ENCODE measurements at regions not wholly inside any gene's neighbourhood (a gene's known extent, or its start where the extent isn't known, plus 50 kb on each side); places are given as distances from the start of the nearest gene placed in this dataset.

DNA sequence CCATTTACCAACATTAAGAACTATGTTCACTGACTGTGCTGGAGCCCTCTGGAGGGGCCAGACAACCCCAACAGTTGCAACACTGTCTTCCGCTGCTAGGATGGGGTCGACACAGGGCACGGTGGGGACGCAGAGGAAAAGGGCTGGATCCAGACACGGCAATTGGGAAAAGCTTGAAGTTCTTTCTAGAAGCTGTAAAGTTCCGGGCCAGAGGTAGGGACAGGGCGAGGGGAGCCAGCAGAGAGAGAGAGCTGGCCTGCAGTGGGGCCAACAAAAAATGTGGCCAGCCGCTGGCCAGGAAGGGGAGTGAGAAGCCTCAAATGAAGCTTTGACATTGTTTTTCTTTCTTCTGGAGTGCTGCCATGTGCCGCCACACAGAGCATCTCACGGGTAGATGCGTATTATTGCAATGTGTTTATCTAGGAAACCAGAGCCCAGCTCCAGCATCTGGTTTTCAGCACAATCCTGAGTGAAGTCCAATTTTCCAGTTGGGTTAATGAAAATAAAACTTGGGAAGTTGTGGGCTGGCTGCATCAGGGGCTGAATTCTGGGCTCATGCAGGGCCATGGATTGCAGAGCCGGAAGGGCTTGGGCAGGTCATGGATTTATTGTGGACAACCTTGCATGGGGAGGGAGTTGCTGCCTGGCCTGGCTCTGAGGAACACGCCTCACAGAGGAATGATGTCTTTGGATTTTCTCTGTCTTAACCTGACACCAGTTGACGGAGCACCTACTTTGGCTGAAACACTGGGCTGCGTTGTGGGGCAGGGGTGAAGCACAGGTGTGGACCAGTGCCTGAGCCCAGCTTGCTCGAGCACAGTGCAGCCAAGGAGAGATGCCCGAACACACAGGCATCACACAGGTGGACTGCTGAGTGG is 67.6 kb upstream of the AMPD3 start:
- Histone ChIP-seq H4K20me1 (ENCODE audit: control insufficient read depth, insufficient read depth, low read depth, low read length) (no peaks in the 10 kb centered on the region), H3K36me3 (ENCODE audit: control insufficient read depth, low read length) (no peaks in the 10 kb centered on the region), H3K4me2 (ENCODE audit: low read length) (no peak overlapping the region), H3K79me2 (ENCODE audit: control insufficient read depth, low read length) (no peaks in the 10 kb centered on the region), H3K9me3 (ENCODE audit: control insufficient read depth, insufficient read depth, low read length) (peaks cover 3% of the 10 kb centered on the region; the same call in 1 of the 2 replicates), H3F3A (ENCODE audit: control insufficient read depth, insufficient read depth) (no peaks in the 10 kb centered on the region), H3K27me3 (ENCODE audit: control insufficient read depth, low read length) (peaks cover 17% of the 10 kb centered on the region), H3K4me3 (ENCODE audit: low read length) (no peak overlapping the region), H3K27ac (ENCODE audit: low read depth, low read length) (no peak overlapping the region), H3K9me2 (replicated peaks; ENCODE audit: control insufficient read depth, low read length) (no peaks in the 10 kb centered on the region), H3K4me1 (ENCODE audit: control insufficient read depth, low read length) (no peaks in the 10 kb centered on the region)
- no peak for TF ChIP-seq CTCF (IDR thresholded peaks at IDR 0.05; ENCODE audit: low read depth, low read length, poor library complexity, severe bottlenecking)
- TF ChIP-seq EZH2phosphoT487 (IDR thresholded peaks at IDR 0.05; ENCODE audit: borderline replicate concordance, low read length) = no peak

GRCh38 chr11:10388101-10388500 is 67.0 kb upstream of the AMPD3 start:
- Histone ChIP-seq H3K27me3 (ENCODE audit: control insufficient read depth, low read length) (peaks cover 22% of the 10 kb centered on the region), H3K36me3 (ENCODE audit: control insufficient read depth, low read length) (no peaks in the 10 kb centered on the region), H3K79me2 (ENCODE audit: control insufficient read depth, low read length) (no peaks in the 10 kb centered on the region), H3K4me1 (ENCODE audit: control insufficient read depth, low read length) (no peaks in the 10 kb centered on the region), H4K20me1 (ENCODE audit: control insufficient read depth, insufficient read depth, low read depth, low read length) (no peaks in the 10 kb centered on the region), H3K4me3 (ENCODE audit: low read length) (no peak overlapping the region), H3K4me2 (ENCODE audit: low read length) (no peak overlapping the region), H3K9me3 (ENCODE audit: control insufficient read depth, insufficient read depth, low read length) (no peaks in the 10 kb centered on the region), H3K9me2 (replicated peaks; ENCODE audit: control insufficient read depth, low read length) (no peaks in the 10 kb centered on the region), H3K27ac (ENCODE audit: low read depth, low read length) (no peak overlapping the region), H3F3A (ENCODE audit: control insufficient read depth, insufficient read depth) (no peaks in the 10 kb centered on the region)
- TF ChIP-seq EZH2phosphoT487 (IDR thresholded peaks at IDR 0.05; ENCODE audit: borderline replicate concordance, low read length) (no peak), CTCF (IDR thresholded peaks at IDR 0.05; ENCODE audit: low read depth, low read length, poor library complexity, severe bottlenecking) (no peak)

GRCh38 chr11:10388574-10388973 is 66.5 kb upstream of the AMPD3 start:
- no peaks in the 10 kb centered on the region for H4K20me1 ChIP-seq (ENCODE audit: control insufficient read depth, insufficient read depth, low read depth, low read length)
- no peaks in the 10 kb centered on the region for H3K9me3 ChIP-seq (ENCODE audit: control insufficient read depth, insufficient read depth, low read length)
- H3K9me2 ChIP-seq (replicated peaks; ENCODE audit: control insufficient read depth, low read length) = no peaks in the 10 kb centered on the region
- H3K36me3 ChIP-seq (ENCODE audit: control insufficient read depth, low read length) = no peaks in the 10 kb centered on the region
- no peaks in the 10 kb centered on the region for H3K79me2 ChIP-seq (ENCODE audit: control insufficient read depth, low read length)
- H3K27ac ChIP-seq (ENCODE audit: low read depth, low read length) = no peak overlapping the region
- H3K4me2 ChIP-seq (ENCODE audit: low read length) = no peak overlapping the region
- H3F3A ChIP-seq (ENCODE audit: control insufficient read depth, insufficient read depth) = no peaks in the 10 kb centered on the region
- peaks cover 22% of the 10 kb centered on the region for H3K27me3 ChIP-seq (ENCODE audit: control insufficient read depth, low read length)
- TF ChIP-seq CTCF (IDR thresholded peaks at IDR 0.05; ENCODE audit: low read depth, low read length, poor library complexity, severe bottlenecking) = no peak
- TF ChIP-seq EZH2phosphoT487 (IDR thresholded peaks at IDR 0.05; ENCODE audit: borderline replicate concordance, low read length) = no peak
- H3K4me1 ChIP-seq (ENCODE audit: control insufficient read depth, low read length) = no peaks in the 10 kb centered on the region
- H3K4me3 ChIP-seq (ENCODE audit: low read length) = no peak overlapping the region
